ENCODE measurements at regions not wholly inside any gene's neighbourhood (a gene's known extent, or its start where the extent isn't known, plus 50 kb on each side); places are given as distances from the start of the nearest gene placed in this dataset.

- DNase-seq (ENCODE audit: low spot score) (no peak), ATAC-seq (no peak)
Observed at GRCh38 chr6:3506751-3507383, 50.0 kb upstream of the SLC22A23 start.
